ENCODE measurements at regions not wholly inside any gene's neighbourhood (a gene's known extent, or its start where the extent isn't known, plus 50 kb on each side); places are given as distances from the start of the nearest gene placed in this dataset.

GRCh38 chr3:63753995-63754394 is 65.1 kb upstream of the C3orf49 start:
- Mint-ChIP-seq H3K27me3 (ENCODE audit: insufficient read depth, low read depth, poor library complexity) (no peaks in the 10 kb centered on the region), H3K4me1 (peaks cover 11% of the 10 kb centered on the region), H3K4me3 (no peak overlapping the region), H3K9me3 (no peaks in the 10 kb centered on the region), H3K36me3 (ENCODE audit: low read depth) (no peaks in the 10 kb centered on the region), H3K27ac (no peak overlapping the region)
- Histone ChIP-seq H3F3A (replicated peaks; ENCODE audit: low read depth) (no peaks in the 10 kb centered on the region), H3K4me1 (ENCODE audit: insufficient read depth) (peaks cover 7% of the 10 kb centered on the region), H2AFZ (no peak overlapping the region), H3K27ac (ENCODE audit: low read depth) (no peak overlapping the region), H3K79me2 (replicated peaks; ENCODE audit: insufficient read depth) (no peaks in the 10 kb centered on the region), H3K36me3 (ENCODE audit: insufficient read depth) (no peaks in the 10 kb centered on the region), H3K27me3 (ENCODE audit: insufficient read depth) (no peaks in the 10 kb centered on the region), H3K4me3 (no peak overlapping the region), H3K9me2 (ENCODE audit: insufficient read depth) (no peaks in the 10 kb centered on the region), H3K4me2 (no peak overlapping the region), H4K20me1 (replicated peaks; ENCODE audit: insufficient read depth) (no peaks in the 10 kb centered on the region)
- TF ChIP-seq EZH2phosphoT487 (IDR thresholded peaks at IDR 0.05; ENCODE audit: unreplicated experiment) (no peak), EZH2 (IDR thresholded peaks at IDR 0.05; ENCODE audit: low read depth, unreplicated experiment) (no peak), CREB1 (CRISPR knock-in tag; IDR thresholded peaks at IDR 0.05; ENCODE audit: low read depth) (no peak)
- ATAC-seq (no peak), DNase-seq (ENCODE audit: low spot score) (no peak)

GRCh38 chr3:63762180-63762579 is 56.9 kb upstream of the C3orf49 start:
- no peaks in the 10 kb centered on the region for H3K9me3 Mint-ChIP-seq
- peaks cover 2% of the 10 kb centered on the region for H3K4me1 ChIP-seq (ENCODE audit: insufficient read depth)
- no peak overlapping the region for H3K4me3 Mint-ChIP-seq
- no peaks in the 10 kb centered on the region for H3K36me3 ChIP-seq (ENCODE audit: insufficient read depth)
- H3K27me3 ChIP-seq (ENCODE audit: insufficient read depth), result no peaks in the 10 kb centered on the region
- no peak overlapping the region for H3K27ac Mint-ChIP-seq
- H3K4me1 Mint-ChIP-seq, result peaks cover 11% of the 10 kb centered on the region
- no peaks in the 10 kb centered on the region for H3K9me2 ChIP-seq (ENCODE audit: insufficient read depth)
- no peaks in the 10 kb centered on the region for H4K20me1 ChIP-seq (replicated peaks; ENCODE audit: insufficient read depth)
- H3K4me3 ChIP-seq, result no peak overlapping the region
- DNase-seq (ENCODE audit: low spot score), result no peak
- no peaks in the 10 kb centered on the region for H3K36me3 Mint-ChIP-seq (ENCODE audit: low read depth)
- H3K79me2 ChIP-seq (replicated peaks; ENCODE audit: insufficient read depth), result no peaks in the 10 kb centered on the region
- no peak overlapping the region for H2AFZ ChIP-seq
- no peak overlapping the region for H3K4me2 ChIP-seq
- no peaks in the 10 kb centered on the region for H3F3A ChIP-seq (replicated peaks; ENCODE audit: low read depth)
- H3K27ac ChIP-seq (ENCODE audit: low read depth), result no peak overlapping the region
- ATAC-seq, result no peak
- no peaks in the 10 kb centered on the region for H3K27me3 Mint-ChIP-seq (ENCODE audit: insufficient read depth, low read depth, poor library complexity)
- TF ChIP-seq CREB1 (CRISPR knock-in tag; IDR thresholded peaks at IDR 0.05; ENCODE audit: low read depth) (no peak), JUNB (IDR thresholded peaks at IDR 0.05; ENCODE audit: unreplicated experiment) (no peak), STAT1 (IDR thresholded peaks at IDR 0.05; ENCODE audit: unreplicated experiment) (no peak), NANOG (IDR thresholded peaks at IDR 0.05; ENCODE audit: borderline replicate concordance) (no peak), REST (IDR thresholded peaks at IDR 0.05; ENCODE audit: unreplicated experiment) (no peak), CTCF (conservative IDR thresholded peaks at IDR 0.05; ENCODE audit: low read depth in 2 of 2) (no peak), ZNF462 (CRISPR knock-in tag; IDR thresholded peaks at IDR 0.05) (no peak), ZNF114 (CRISPR knock-in tag; IDR thresholded peaks at IDR 0.05) (no peak), EZH2phosphoT487 (IDR thresholded peaks at IDR 0.05; ENCODE audit: unreplicated experiment) (no peak), POLR2AphosphoS5 (IDR thresholded peaks at IDR 0.05; ENCODE audit: low read depth) (no peak), ZNF331 (CRISPR knock-in tag; IDR thresholded peaks at IDR 0.05; ENCODE audit: low read depth) (no peak), EZH2 (IDR thresholded peaks at IDR 0.05; ENCODE audit: low read depth, unreplicated experiment) (no peak)

Data from GM23338 (cell line).